HCT116 (cell line): ENCODE measurements at regions not wholly inside any gene's neighbourhood (a gene's known extent, or its start where the extent isn't known, plus 50 kb on each side); places are given as distances from the start of the nearest gene placed in this dataset.

Experiments
- CEBPB ChIP-seq: IDR thresholded peaks from 2 replicates; pipeline ENCODE4 v1.6.1; 2012; ENCODE audit warnings: low read depth
- CTCF ChIP-seq, 3 experiments: fragments of 200-600 bp in 1 of 3; sonication (generic) in 1 of 3; IDR thresholded peaks in 2 of 3; conservative IDR thresholded peaks in 1 of 3; 2 replicates each; pipeline ENCODE4 v1.5.1; 2012 to 2017; ENCODE audit warnings: low read depth in 2 of 3, low read length in 2 of 3, antibody characterized with exemption in 1 of 3, borderline replicate concordance in 1 of 3, control low read depth in 1 of 3, mild to moderate bottlenecking in 1 of 3, mixed read lengths in 1 of 3, mixed run types in 1 of 3, moderate library complexity in 1 of 3; ENCODE audit not compliant: insufficient read depth in 1 of 3
- EGR1 ChIP-seq: IDR thresholded peaks from 2 replicates; pipeline ENCODE4 v1.6.1; 2012; ENCODE audit warnings: low read depth
- ELF1 ChIP-seq: IDR thresholded peaks from 2 replicates; pipeline ENCODE4 v1.6.1; 2012; ENCODE audit warnings: low read depth, borderline replicate concordance
- EZH2 ChIP-seq: fragments of 200-600 bp; sonication (generic); IDR thresholded peaks from 2 replicates; pipeline ENCODE4 v1.6.1; 2017; ENCODE audit warnings: antibody characterized with exemption, mixed run types
- POLR2A ChIP-seq: IDR thresholded peaks from 2 replicates; pipeline ENCODE4 v1.7.0; 2011; ENCODE audit warnings: borderline replicate concordance; ENCODE audit not compliant: insufficient read depth, insufficient read length; ENCODE audit errors: extremely low read depth
- POLR2AphosphoS5 ChIP-seq: IDR thresholded peaks from 2 replicates; pipeline ENCODE4 v1.6.1; 2011; ENCODE audit warnings: mild to moderate bottlenecking, low read depth, low read length, moderate library complexity
- RAD21 ChIP-seq: IDR thresholded peaks from 2 replicates; pipeline ENCODE4 v1.6.1; 2012; ENCODE audit warnings: low read depth, mild to moderate bottlenecking
- SP1 ChIP-seq: IDR thresholded peaks from 2 replicates; pipeline ENCODE4 v1.6.1; 2012; ENCODE audit warnings: low read depth
- YY1 ChIP-seq: IDR thresholded peaks from 2 replicates; pipeline ENCODE4 v1.6.1; 2011; ENCODE audit warnings: low read length, low read depth, moderate library complexity, mild to moderate bottlenecking; ENCODE audit not compliant: insufficient replicate concordance; ENCODE audit errors: extremely low read depth
- ZFX ChIP-seq: fragments of 450-650 bp; IDR thresholded peaks from 2 replicates; pipeline ENCODE4 v1.6.1; 2017
- TF ChIP-seq, protein P1 (sequence below): IDR thresholded peaks from 2 replicates; pipeline ENCODE4 v1.6.1; 2012; ENCODE audit warnings: low read depth
- TF ChIP-seq, protein P2 (sequence below): IDR thresholded peaks from 2 replicates; pipeline ENCODE4 v1.6.1; 2012

- TF ChIP-seq POLR2A, result no peak
- TF ChIP-seq CTCF (IDR thresholded peaks at IDR 0.05 in 2 of 3, conservative IDR thresholded peaks at IDR 0.05 in 1 of 3; ENCODE audit: borderline replicate concordance in 1 of 3, insufficient read depth in 1 of 3, low read depth in 2 of 3, low read length in 2 of 3), result no peak
- no peak for TF ChIP-seq CEBPB
- no peak for TF ChIP-seq SP1
- TF ChIP-seq POLR2AphosphoS5, result no peak
- no peak for TF ChIP-seq EGR1
- TF ChIP-seq ZFX, result no peak
- TF ChIP-seq EZH2, result no peak
- TF ChIP-seq, protein P1, sequence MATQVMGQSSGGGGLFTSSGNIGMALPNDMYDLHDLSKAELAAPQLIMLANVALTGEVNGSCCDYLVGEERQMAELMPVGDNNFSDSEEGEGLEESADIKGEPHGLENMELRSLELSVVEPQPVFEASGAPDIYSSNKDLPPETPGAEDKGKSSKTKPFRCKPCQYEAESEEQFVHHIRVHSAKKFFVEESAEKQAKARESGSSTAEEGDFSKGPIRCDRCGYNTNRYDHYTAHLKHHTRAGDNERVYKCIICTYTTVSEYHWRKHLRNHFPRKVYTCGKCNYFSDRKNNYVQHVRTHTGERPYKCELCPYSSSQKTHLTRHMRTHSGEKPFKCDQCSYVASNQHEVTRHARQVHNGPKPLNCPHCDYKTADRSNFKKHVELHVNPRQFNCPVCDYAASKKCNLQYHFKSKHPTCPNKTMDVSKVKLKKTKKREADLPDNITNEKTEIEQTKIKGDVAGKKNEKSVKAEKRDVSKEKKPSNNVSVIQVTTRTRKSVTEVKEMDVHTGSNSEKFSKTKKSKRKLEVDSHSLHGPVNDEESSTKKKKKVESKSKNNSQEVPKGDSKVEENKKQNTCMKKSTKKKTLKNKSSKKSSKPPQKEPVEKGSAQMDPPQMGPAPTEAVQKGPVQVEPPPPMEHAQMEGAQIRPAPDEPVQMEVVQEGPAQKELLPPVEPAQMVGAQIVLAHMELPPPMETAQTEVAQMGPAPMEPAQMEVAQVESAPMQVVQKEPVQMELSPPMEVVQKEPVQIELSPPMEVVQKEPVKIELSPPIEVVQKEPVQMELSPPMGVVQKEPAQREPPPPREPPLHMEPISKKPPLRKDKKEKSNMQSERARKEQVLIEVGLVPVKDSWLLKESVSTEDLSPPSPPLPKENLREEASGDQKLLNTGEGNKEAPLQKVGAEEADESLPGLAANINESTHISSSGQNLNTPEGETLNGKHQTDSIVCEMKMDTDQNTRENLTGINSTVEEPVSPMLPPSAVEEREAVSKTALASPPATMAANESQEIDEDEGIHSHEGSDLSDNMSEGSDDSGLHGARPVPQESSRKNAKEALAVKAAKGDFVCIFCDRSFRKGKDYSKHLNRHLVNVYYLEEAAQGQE, result no peak
- no peak for TF ChIP-seq ELF1
- no peak for TF ChIP-seq RAD21
- TF ChIP-seq YY1, result no peak
- TF ChIP-seq, protein P2, sequence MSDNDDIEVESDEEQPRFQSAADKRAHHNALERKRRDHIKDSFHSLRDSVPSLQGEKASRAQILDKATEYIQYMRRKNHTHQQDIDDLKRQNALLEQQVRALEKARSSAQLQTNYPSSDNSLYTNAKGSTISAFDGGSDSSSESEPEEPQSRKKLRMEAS, result no peak
Observed at GRCh38 chr7:119594956-119595355, 678.0 kb upstream of the KCND2 start.
